SH-SY5Y (cell line): ENCODE measurements at regions not wholly inside any gene's neighbourhood (a gene's known extent, or its start where the extent isn't known, plus 50 kb on each side); places are given as distances from the start of the nearest gene placed in this dataset.

Experiments
- GATA2 ChIP-seq: IDR thresholded peaks from 2 replicates; pipeline ENCODE4 v1.6.1; 2011; ENCODE audit warnings: mild to moderate bottlenecking, low read depth, low read length
- GATA3 ChIP-seq: IDR thresholded peaks from 2 replicates; pipeline ENCODE4 v1.6.1; 2011; ENCODE audit warnings: low read depth, mild to moderate bottlenecking, low read length, moderate library complexity

DNA sequence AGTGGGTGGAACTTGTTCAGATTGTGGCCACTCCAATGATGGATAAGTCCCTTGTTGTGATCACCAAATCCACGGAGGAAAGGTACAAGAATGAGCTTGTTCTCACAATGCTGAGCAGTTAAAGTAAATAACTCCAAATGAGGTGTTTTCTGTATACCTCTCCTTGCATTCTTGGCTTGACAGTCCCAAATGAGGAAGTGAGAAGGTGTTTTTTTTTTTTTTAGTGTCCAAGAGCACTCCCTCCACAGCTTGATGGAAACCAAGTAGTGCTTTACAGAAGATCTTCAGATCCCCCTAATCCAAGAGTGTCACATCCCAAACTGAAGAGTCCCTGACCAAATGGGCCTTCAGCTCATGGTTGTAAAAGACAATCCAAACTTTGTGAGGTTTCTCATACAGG, 153.6 kb downstream of the ATP23 start:
- TF ChIP-seq GATA2 (no peak), GATA3 (no peak)
